ENCODE measurements at regions not wholly inside any gene's neighbourhood (a gene's known extent, or its start where the extent isn't known, plus 50 kb on each side); places are given as distances from the start of the nearest gene placed in this dataset.

- TF ChIP-seq GATA3 (IDR thresholded peaks at IDR 0.05; ENCODE audit: low read depth, low read length) (no peak), GATA2 (IDR thresholded peaks at IDR 0.05; ENCODE audit: low read depth, low read length) (no peak)
Observed at GRCh38 chr4:53905941-53906377, 158.4 kb downstream of the CHIC2 start.
